ENCODE measurements at regions not wholly inside any gene's neighbourhood (a gene's known extent, or its start where the extent isn't known, plus 50 kb on each side); places are given as distances from the start of the nearest gene placed in this dataset.

DNA sequence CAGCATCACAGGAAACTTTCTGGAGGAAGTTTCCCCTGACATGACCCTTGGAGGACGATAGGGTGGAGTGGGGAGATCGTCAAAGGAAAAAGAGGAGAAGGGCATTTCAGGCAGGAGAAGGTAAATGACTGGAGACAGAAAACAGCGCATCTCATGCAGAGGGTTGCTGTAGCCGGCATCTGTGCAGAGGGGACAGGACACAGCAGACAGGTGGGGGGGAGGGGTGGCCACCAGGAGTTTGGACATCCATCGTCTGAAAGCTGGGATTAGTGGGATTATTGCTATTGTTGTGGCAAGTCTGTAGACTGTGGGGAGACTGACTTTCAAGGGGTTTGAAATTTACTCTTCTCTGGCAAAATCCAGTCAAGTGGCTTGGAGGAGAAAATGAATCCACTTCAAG is 463.9 kb downstream of the OMA1 start:
- ChIA-PET CTCF (no interaction called here), RAD21 (ENCODE audit: low non-redundant PET in 1 of 2, low total read pairs in 2 of 2, uncharacterized antibody in 2 of 2, unreplicated experiment in 2 of 2) (no interaction called here), POLR2A (no interaction called here)
- Histone ChIP-seq H3K36me3 (ENCODE audit: control insufficient read depth in 1 of 2, insufficient read depth in 2 of 2, low read length in 2 of 2) (no peaks in the 10 kb centered on the region), H3K27ac (ENCODE audit: low read depth, low read length) (no peak overlapping the region), H3K9me2 (ENCODE audit: insufficient read depth) (no peaks in the 10 kb centered on the region), H3K4me1 (ENCODE audit: control insufficient read depth in 1 of 2, insufficient read depth in 2 of 2, low read length in 2 of 2) (no peaks in the 10 kb centered on the region), H3K4me3 (replicated peaks in 1 of 2; ENCODE audit: low read depth in 1 of 2, low read length in 2 of 2) (no peak overlapping the region), H3K4me2 (ENCODE audit: low read length) (no peak overlapping the region), H3K9ac (ENCODE audit: low read length) (no peak overlapping the region), H4K20me1 (ENCODE audit: insufficient read depth) (no peaks in the 10 kb centered on the region), H3K79me2 (ENCODE audit: insufficient read depth, low read length) (no peaks in the 10 kb centered on the region), H3K27me3 (ENCODE audit: insufficient read depth, low read length) (0 out of 2 replicates have a peak, but pooled peaks cover 12% of the 10 kb centered on the region), H2AFZ (ENCODE audit: low read depth, low read length, poor library complexity, severe bottlenecking) (no peak overlapping the region), H3K9me3 (ENCODE audit: control insufficient read depth in 1 of 2, insufficient read depth in 1 of 2, low read depth in 1 of 2, low read length in 2 of 2) (no peaks in the 10 kb centered on the region)
- TF ChIP-seq, protein P1, sequence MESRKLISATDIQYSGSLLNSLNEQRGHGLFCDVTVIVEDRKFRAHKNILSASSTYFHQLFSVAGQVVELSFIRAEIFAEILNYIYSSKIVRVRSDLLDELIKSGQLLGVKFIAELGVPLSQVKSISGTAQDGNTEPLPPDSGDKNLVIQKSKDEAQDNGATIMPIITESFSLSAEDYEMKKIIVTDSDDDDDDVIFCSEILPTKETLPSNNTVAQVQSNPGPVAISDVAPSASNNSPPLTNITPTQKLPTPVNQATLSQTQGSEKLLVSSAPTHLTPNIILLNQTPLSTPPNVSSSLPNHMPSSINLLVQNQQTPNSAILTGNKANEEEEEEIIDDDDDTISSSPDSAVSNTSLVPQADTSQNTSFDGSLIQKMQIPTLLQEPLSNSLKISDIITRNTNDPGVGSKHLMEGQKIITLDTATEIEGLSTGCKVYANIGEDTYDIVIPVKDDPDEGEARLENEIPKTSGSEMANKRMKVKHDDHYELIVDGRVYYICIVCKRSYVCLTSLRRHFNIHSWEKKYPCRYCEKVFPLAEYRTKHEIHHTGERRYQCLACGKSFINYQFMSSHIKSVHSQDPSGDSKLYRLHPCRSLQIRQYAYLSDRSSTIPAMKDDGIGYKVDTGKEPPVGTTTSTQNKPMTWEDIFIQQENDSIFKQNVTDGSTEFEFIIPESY (IDR thresholded peaks at IDR 0.05; ENCODE audit: extremely low read depth, insufficient replicate concordance, low read length), result no peak
- TF ChIP-seq, protein P2, sequence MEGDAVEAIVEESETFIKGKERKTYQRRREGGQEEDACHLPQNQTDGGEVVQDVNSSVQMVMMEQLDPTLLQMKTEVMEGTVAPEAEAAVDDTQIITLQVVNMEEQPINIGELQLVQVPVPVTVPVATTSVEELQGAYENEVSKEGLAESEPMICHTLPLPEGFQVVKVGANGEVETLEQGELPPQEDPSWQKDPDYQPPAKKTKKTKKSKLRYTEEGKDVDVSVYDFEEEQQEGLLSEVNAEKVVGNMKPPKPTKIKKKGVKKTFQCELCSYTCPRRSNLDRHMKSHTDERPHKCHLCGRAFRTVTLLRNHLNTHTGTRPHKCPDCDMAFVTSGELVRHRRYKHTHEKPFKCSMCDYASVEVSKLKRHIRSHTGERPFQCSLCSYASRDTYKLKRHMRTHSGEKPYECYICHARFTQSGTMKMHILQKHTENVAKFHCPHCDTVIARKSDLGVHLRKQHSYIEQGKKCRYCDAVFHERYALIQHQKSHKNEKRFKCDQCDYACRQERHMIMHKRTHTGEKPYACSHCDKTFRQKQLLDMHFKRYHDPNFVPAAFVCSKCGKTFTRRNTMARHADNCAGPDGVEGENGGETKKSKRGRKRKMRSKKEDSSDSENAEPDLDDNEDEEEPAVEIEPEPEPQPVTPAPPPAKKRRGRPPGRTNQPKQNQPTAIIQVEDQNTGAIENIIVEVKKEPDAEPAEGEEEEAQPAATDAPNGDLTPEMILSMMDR (IDR thresholded peaks at IDR 0.05 in 2 of 3, conservative IDR thresholded peaks at IDR 0.05 in 1 of 3; ENCODE audit: borderline replicate concordance in 1 of 3, insufficient read depth in 1 of 3, low read depth in 2 of 3, low read length in 2 of 3), result no peak
- TF ChIP-seq JUND (IDR thresholded peaks at IDR 0.05) (no peak), RAD21 (IDR thresholded peaks at IDR 0.05; ENCODE audit: low read depth) (no peak), ZNF274 (IDR thresholded peaks at IDR 0.05; ENCODE audit: low read depth, low read length) (no peak), ZFX (IDR thresholded peaks at IDR 0.05) (no peak), SP1 (IDR thresholded peaks at IDR 0.05; ENCODE audit: low read depth) (no peak), EZH2phosphoT487 (IDR thresholded peaks at IDR 0.05; ENCODE audit: borderline replicate concordance) (no peak), SRF (IDR thresholded peaks at IDR 0.05; ENCODE audit: low read depth) (no peak), EZH2 (IDR thresholded peaks at IDR 0.05) (no peak), EGR1 (IDR thresholded peaks at IDR 0.05; ENCODE audit: low read depth) (no peak)
- TF ChIP-seq, protein P3, sequence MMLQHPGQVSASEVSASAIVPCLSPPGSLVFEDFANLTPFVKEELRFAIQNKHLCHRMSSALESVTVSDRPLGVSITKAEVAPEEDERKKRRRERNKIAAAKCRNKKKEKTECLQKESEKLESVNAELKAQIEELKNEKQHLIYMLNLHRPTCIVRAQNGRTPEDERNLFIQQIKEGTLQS (IDR thresholded peaks at IDR 0.05), result no peak
- DNase-seq (ENCODE audit: low read depth, low spot score) (no peak), ATAC-seq (no peak)
- BruUV-seq (replicated peaks), result no TSS peak
- intact Hi-C loops (cut with micrococcal nuclease), result no loop called here
